Erythroblast (primary cell): ENCODE measurements at regions not wholly inside any gene's neighbourhood (a gene's known extent, or its start where the extent isn't known, plus 50 kb on each side); places are given as distances from the start of the nearest gene placed in this dataset.
"Not testable (repeated sequence)": the region's sequence is repeated elsewhere in the genome, so short reads cannot be mapped to it uniquely, and the experiment has no call there.

Experiments used
- DNase-seq, 2 experiments: peaks; one replicate each; lab custom pipeline; 2025; lab: John Stamatoyannopoulos, UW
- GATA1 ChIP-seq: IDR thresholded peaks from 2 replicates; pipeline ENCODE4 v1.6.1; 2011; ENCODE audit warnings: low read depth, mild to moderate bottlenecking, control low read depth, low read length, moderate library complexity
- POLR2A ChIP-seq: IDR thresholded peaks from 2 replicates; pipeline ENCODE4 v1.6.1; 2011; ENCODE audit warnings: mild to moderate bottlenecking, low read length

- no peak for DNase-seq
Observed at GRCh38 chr3:75395580-75396315, 268.4 kb upstream of the FRG2C start.

GRCh38 chr3:75396316-75396802 lies 267.8 kb upstream of the FRG2C start:
- DNase-seq, result no peak
- TF ChIP-seq GATA1, result no peak
- no peak for TF ChIP-seq POLR2A

More at GRCh38 chr3:75395580-75396315, 268.4 kb upstream of the FRG2C start:
- TF ChIP-seq GATA1, result no peak
- TF ChIP-seq POLR2A, result no peak

GRCh38 chr3:75397486-75397885 lies 266.6 kb upstream of the FRG2C start:
- not testable (repeated sequence) for DNase-seq

GRCh38 chr3:75422101-75422945 lies 241.8 kb upstream of the FRG2C start:
- DNase-seq, result peak; percentile 49 to 67

- not testable (repeated sequence) for DNase-seq
Observed at GRCh38 chr3:75425379-75425778, 238.7 kb upstream of the FRG2C start.

GRCh38 chr3:75427486-75427885 lies 236.6 kb upstream of the FRG2C start:
- not testable (repeated sequence) for DNase-seq

- not testable (repeated sequence) for DNase-seq
Observed at GRCh38 chr3:75427906-75428305, 236.2 kb upstream of the FRG2C start.

GRCh38 chr3:75429561-75430220 lies 234.4 kb upstream of the FRG2C start:
- peak; percentile 59 to 74 for DNase-seq

GRCh38 chr3:75430406-75430805 lies 233.7 kb upstream of the FRG2C start:
- not testable (repeated sequence) for DNase-seq

- not testable (repeated sequence) for DNase-seq
Observed at GRCh38 chr3:75431120-75431519, 233.0 kb upstream of the FRG2C start.

GRCh38 chr3:75432466-75432865 lies 231.7 kb upstream of the FRG2C start:
- not testable (repeated sequence) for DNase-seq

GRCh38 chr3:75432885-75433284 lies 231.2 kb upstream of the FRG2C start:
- not testable (repeated sequence) for DNase-seq

- DNase-seq, result not testable (repeated sequence)
Observed at GRCh38 chr3:75433295-75433694, 230.8 kb upstream of the FRG2C start.

GRCh38 chr3:75434276-75434912 lies 229.7 kb upstream of the FRG2C start:
- DNase-seq, result peak; percentile 54 to 69
- TF ChIP-seq POLR2A, result peak; percentile 11

GRCh38 chr3:75434913-75435793 lies 229.0 kb upstream of the FRG2C start:
- peak; percentile 98 for DNase-seq

- DNase-seq, result not testable (repeated sequence)
Observed at GRCh38 chr3:75435794-75436400, 228.2 kb upstream of the FRG2C start.

GRCh38 chr3:75440986-75441385 lies 223.1 kb upstream of the FRG2C start:
- not testable (repeated sequence) for DNase-seq

GRCh38 chr3:75444634-75445033 lies 219.5 kb upstream of the FRG2C start:
- DNase-seq, result not testable (repeated sequence)

GRCh38 chr3:75445234-75445633 lies 218.9 kb upstream of the FRG2C start:
- DNase-seq, result not testable (repeated sequence)
